Colonic mucosa (tissue), 4 donors: ENCODE measurements at regions not wholly inside any gene's neighbourhood (a gene's known extent, or its start where the extent isn't known, plus 50 kb on each side); places are given as distances from the start of the nearest gene placed in this dataset.
A peak's percentile ranks its signal among the peaks of the same experiment; 100 is the strongest.

Experiments
- DNase-seq: peaks from one replicate; pipeline ENCODE4 v3.0.0-alpha.2; 2020
- H3K27ac ChIP-seq: fragments of 200-600 bp; one replicate; pipeline ENCODE4 v1.8.0; 2021
- H3K27me3 ChIP-seq: fragments of 200-600 bp; one replicate; pipeline ENCODE4 v1.8.0; 2021
- H3K36me3 ChIP-seq: fragments of 200-600 bp; one replicate; pipeline ENCODE4 v1.8.0; 2021
- H3K4me1 ChIP-seq: fragments of 200-600 bp; one replicate; pipeline ENCODE4 v1.8.0; 2021; ENCODE audit warnings: mild to moderate bottlenecking
- H3K4me3 ChIP-seq: fragments of 200-600 bp; one replicate; pipeline ENCODE4 v1.8.0; 2021
- H3K9ac ChIP-seq, 2 donors: one replicate each; pipeline ENCODE4 v1.7.0; 2013; ENCODE audit warnings: control low read depth in 2 of 2, low read depth in 2 of 2, low read length in 2 of 2
- H3K9me3 ChIP-seq: fragments of 200-600 bp; one replicate; pipeline ENCODE4 v1.8.0; 2021
- CTCF ChIP-seq: fragments of 200-600 bp; IDR thresholded peaks from one replicate; pipeline ENCODE4 v1.8.0; 2022; ENCODE audit warnings: antibody characterized with exemption, mild to moderate bottlenecking
- intact Hi-C: fragments of 100-400 bp; cut with DNase I; formaldehyde crosslinking; loops from one replicate; pipeline ENCODE4 v1.14.1; 2022
- donor health status: healthy.
- donor health status: DM: no; HTN: no; CAD: no.
- donor health status: DM: no; HTN: no; CAD: no.

- no peak overlapping the region for H3K27ac ChIP-seq
- intact Hi-C loops: no loop called here
- no peaks in the 10 kb centered on the region for H3K27me3 ChIP-seq
- no peak for TF ChIP-seq CTCF
- no peak overlapping the region for H3K9ac ChIP-seq
- no peak for DNase-seq
- no peaks in the 10 kb centered on the region for H3K4me1 ChIP-seq
- H3K9me3 ChIP-seq: no peaks in the 10 kb centered on the region
- H3K36me3 ChIP-seq: no peaks in the 10 kb centered on the region
- no peak overlapping the region for H3K4me3 ChIP-seq
These were observed 146.5 kb downstream of the SH3BGRL start for GRCh38 chrX:81348388-81348787.

- no peaks in the 10 kb centered on the region for H3K4me1 ChIP-seq
- no peak overlapping the region for H3K4me3 ChIP-seq
- intact Hi-C loops: no loop called here
- H3K27ac ChIP-seq: no peak overlapping the region
- no peaks in the 10 kb centered on the region for H3K27me3 ChIP-seq
- H3K9me3 ChIP-seq: no peaks in the 10 kb centered on the region
- H3K36me3 ChIP-seq: no peaks in the 10 kb centered on the region
- no peak for TF ChIP-seq CTCF
- no peak for DNase-seq
- no peak overlapping the region for H3K9ac ChIP-seq
These were observed 153.1 kb downstream of the SH3BGRL start for GRCh38 chrX:81354954-81355353.

- DNase-seq: no peak
- TF ChIP-seq CTCF: no peak
- Histone ChIP-seq H3K4me1 (no peaks in the 10 kb centered on the region), H3K9ac (no peak overlapping the region), H3K9me3 (no peaks in the 10 kb centered on the region), H3K36me3 (no peaks in the 10 kb centered on the region), H3K27me3 (no peaks in the 10 kb centered on the region), H3K4me3 (no peak overlapping the region), H3K27ac (no peak overlapping the region)
- intact Hi-C loops: no loop called here
These were observed 153.5 kb downstream of the SH3BGRL start for GRCh38 chrX:81355436-81355835.

GRCh38 chrX:81367291-81367690 lies 165.4 kb downstream of the SH3BGRL start:
- no peak for DNase-seq
- Histone ChIP-seq H3K9ac (no peak overlapping the region), H3K27me3 (no peaks in the 10 kb centered on the region), H3K36me3 (no peaks in the 10 kb centered on the region), H3K9me3 (no peaks in the 10 kb centered on the region), H3K27ac (no peak overlapping the region), H3K4me1 (no peaks in the 10 kb centered on the region), H3K4me3 (no peak overlapping the region)
- intact Hi-C loops: no loop called here
- TF ChIP-seq CTCF: no peak

- Histone ChIP-seq H3K9me3 (no peaks in the 10 kb centered on the region), H3K27ac (no peak overlapping the region), H3K4me3 (no peak overlapping the region), H3K27me3 (no peaks in the 10 kb centered on the region), H3K4me1 (no peaks in the 10 kb centered on the region), H3K36me3 (no peaks in the 10 kb centered on the region), H3K9ac (no peak overlapping the region)
- DNase-seq: no peak
- intact Hi-C loops: loop anchor here (10.0 kb wide), 1 partner anchor 203 kb away; no protein-coding TSS in a partner anchor
- peak; percentile 58 for TF ChIP-seq CTCF
These were observed 175.4 kb downstream of the SH3BGRL start for GRCh38 chrX:81377329-81377728.

GRCh38 chrX:81378560-81378959 lies 176.7 kb downstream of the SH3BGRL start:
- no peak for TF ChIP-seq CTCF
- Histone ChIP-seq H3K9ac (no peak overlapping the region), H3K4me3 (no peak overlapping the region), H3K4me1 (no peaks in the 10 kb centered on the region), H3K9me3 (no peaks in the 10 kb centered on the region), H3K27ac (no peak overlapping the region), H3K36me3 (no peaks in the 10 kb centered on the region), H3K27me3 (no peaks in the 10 kb centered on the region)
- DNase-seq: no peak
- intact Hi-C loops: loop anchor here (10.0 kb wide), 1 partner anchor 204 kb away; no protein-coding TSS in a partner anchor
